Mammary epithelial cell (primary cell): ENCODE measurements at regions not wholly inside any gene's neighbourhood (a gene's known extent, or its start where the extent isn't known, plus 50 kb on each side); places are given as distances from the start of the nearest gene placed in this dataset.
A peak's percentile ranks its signal among the peaks of the same experiment; 100 is the strongest.

ENCODE experiments used
- CTCF ChIP-seq, 2 donors: IDR thresholded peaks in 1 of 2; conservative IDR thresholded peaks in 1 of 2; 2 replicates each; pipeline ENCODE4 v1.5.1; 2011 to 2012; ENCODE audit warnings: inconsistent platforms in 2 of 2, low read length in 2 of 2, mild to moderate bottlenecking in 2 of 2, control low read depth in 1 of 2, low read depth in 1 of 2; ENCODE audit not compliant: insufficient read depth in 1 of 2; ENCODE audit errors: extremely low read depth in 1 of 2
- EZH2 ChIP-seq: IDR thresholded peaks from 2 replicates; pipeline ENCODE4 v1.6.1; 2012; ENCODE audit warnings: low read length, inconsistent platforms, borderline replicate concordance

GRCh38 chr6:74574794-74575193 is 631.1 kb downstream of the COL12A1 start:
- TF ChIP-seq CTCF (conservative IDR thresholded peaks at IDR 0.05 in 1 of 2, IDR thresholded peaks at IDR 0.05 in 1 of 2; ENCODE audit: extremely low read depth in 1 of 2, insufficient read depth in 1 of 2, low read depth in 1 of 2, low read length in 2 of 2) (peak; percentile 29 to 34), EZH2 (no peak)
